GM21390 (cell line): ENCODE measurements at regions not wholly inside any gene's neighbourhood (a gene's known extent, or its start where the extent isn't known, plus 50 kb on each side); places are given as distances from the start of the nearest gene placed in this dataset.
"Not testable (repeated sequence)": the region's sequence is repeated elsewhere in the genome, so short reads cannot be mapped to it uniquely, and the experiment has no call there.

Experiments used
- ATAC-seq: cut with Tn5 transposase; IDR thresholded peaks from one replicate; pipeline ENCODE4 v1.9.1; 2021; ENCODE audit not compliant: unreplicated experiment

- peak; percentile 54 for ATAC-seq
Measured at GRCh38 chr6:137707590-137708360, 159.3 kb upstream of the TNFAIP3 start.

GRCh38 chr6:137708481-137708880 is 158.6 kb upstream of the TNFAIP3 start:
- no peak for ATAC-seq

GRCh38 chr6:137709424-137710236 is 157.4 kb upstream of the TNFAIP3 start:
- ATAC-seq, result no peak

- ATAC-seq, result no peak
Measured at GRCh38 chr6:137711972-137712371, 155.1 kb upstream of the TNFAIP3 start.

GRCh38 chr6:137712587-137712986 is 154.5 kb upstream of the TNFAIP3 start:
- no peak for ATAC-seq

- ATAC-seq, result no peak
Measured at GRCh38 chr6:137715589-137716045, 151.4 kb upstream of the TNFAIP3 start.

GRCh38 chr6:137717074-137718073 is 149.7 kb upstream of the TNFAIP3 start:
- no peak for ATAC-seq

GRCh38 chr6:137718903-137719302 is 148.2 kb upstream of the TNFAIP3 start:
- not testable (repeated sequence) for ATAC-seq

GRCh38 chr6:137722749-137723272 is 144.2 kb upstream of the TNFAIP3 start:
- peak; percentile 82 for ATAC-seq

- no peak for ATAC-seq
Measured at GRCh38 chr6:137723273-137724017, 143.6 kb upstream of the TNFAIP3 start.

GRCh38 chr6:137724018-137724403 is 143.0 kb upstream of the TNFAIP3 start:
- ATAC-seq, result no peak

- ATAC-seq, result no peak
Measured at GRCh38 chr6:137724495-137725211, 142.4 kb upstream of the TNFAIP3 start.

- no peak for ATAC-seq
Measured at GRCh38 chr6:137725949-137726348, 141.1 kb upstream of the TNFAIP3 start.

GRCh38 chr6:137726582-137726981 is 140.5 kb upstream of the TNFAIP3 start:
- no peak for ATAC-seq

GRCh38 chr6:137727216-137727765 is 139.8 kb upstream of the TNFAIP3 start:
- ATAC-seq, result no peak

GRCh38 chr6:137728386-137729349 is 138.4 kb upstream of the TNFAIP3 start:
- no peak for ATAC-seq

GRCh38 chr6:137729866-137730629 is 137.0 kb upstream of the TNFAIP3 start:
- no peak for ATAC-seq
